Spinal cord (tissue), 9 donors: ENCODE measurements at regions not wholly inside any gene's neighbourhood (a gene's known extent, or its start where the extent isn't known, plus 50 kb on each side); places are given as distances from the start of the nearest gene placed in this dataset.
A peak's percentile ranks its signal among the peaks of the same experiment; 100 is the strongest.

ENCODE experiments used
- DNase-seq, 6 donors: peaks; one replicate each; pipeline versions ENCODE4 v3.0.0 to v3.0.0-alpha.2; 2013 to 2015; ENCODE audit warnings: low spot score in 6 of 6, low read depth in 4 of 6
- H3K27ac ChIP-seq: one replicate; pipeline ENCODE4 v1.5.1; 2013; ENCODE audit warnings: low read depth, low read length, control low read depth
- H3K27me3 ChIP-seq: one replicate; pipeline ENCODE4 v1.6.1; 2013; ENCODE audit warnings: low read length; ENCODE audit not compliant: control insufficient read depth, insufficient read depth
- H3K36me3 ChIP-seq: one replicate; pipeline ENCODE4 v1.6.1; 2013; ENCODE audit warnings: low read length; ENCODE audit not compliant: control insufficient read depth, insufficient read depth
- H3K4me1 ChIP-seq: one replicate; pipeline ENCODE4 v1.6.1; 2013; ENCODE audit warnings: low read length; ENCODE audit not compliant: control insufficient read depth, insufficient read depth
- H3K4me3 ChIP-seq: one replicate; pipeline ENCODE4 v1.5.1; 2013; ENCODE audit warnings: low read depth, low read length, control low read depth
- H3K9me3 ChIP-seq: one replicate; pipeline ENCODE4 v1.6.1; 2013; ENCODE audit warnings: low read length; ENCODE audit not compliant: control insufficient read depth, insufficient read depth
- WGBS: methylation state at CpG from one replicate; pipeline ENCODE4 v1.1.5; 2013; ENCODE audit warnings: missing lambda C conversion rate; ENCODE audit not compliant: insufficient coverage; 5-methylcytosine and 5-hydroxymethylcytosine counted together
- donor health status: healthy.

GRCh38 chr5:33167541-33167940 lies 273.2 kb upstream of the TARS1 start:
- H3K4me1 ChIP-seq = no peaks in the 10 kb centered on the region
- WGBS = 80% methylated on average over 1 of the region's 1 CpG
- H3K27me3 ChIP-seq = no peaks in the 10 kb centered on the region
- H3K36me3 ChIP-seq = no peaks in the 10 kb centered on the region
- H3K4me3 ChIP-seq = no peak overlapping the region
- DNase-seq = no peak
- H3K9me3 ChIP-seq = peaks cover 5% of the 10 kb centered on the region
- H3K27ac ChIP-seq = no peak overlapping the region

DNA sequence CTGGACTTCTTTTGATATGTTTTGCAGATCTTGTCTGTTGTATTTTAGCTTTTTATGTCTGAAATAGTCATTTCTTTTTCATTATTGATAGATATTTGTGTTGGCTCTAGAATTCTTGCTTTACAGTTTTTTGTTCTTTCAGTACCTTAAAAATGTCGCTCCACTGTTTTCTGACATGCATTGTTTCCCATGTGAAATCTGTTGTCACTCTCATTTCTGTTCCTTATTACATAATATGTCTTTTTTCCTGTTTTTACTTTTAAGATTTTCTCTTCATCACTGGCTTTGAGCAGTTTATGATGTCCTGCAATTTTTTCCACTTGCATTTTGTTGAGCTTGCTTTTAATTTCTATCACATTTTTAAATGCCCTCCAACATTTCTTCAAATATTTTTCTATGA lies 270.4 kb upstream of the TARS1 start:
- H3K4me1 ChIP-seq = no peaks in the 10 kb centered on the region
- peaks cover 2% of the 10 kb centered on the region for H3K9me3 ChIP-seq
- no peak overlapping the region for H3K4me3 ChIP-seq
- no peak overlapping the region for H3K27ac ChIP-seq
- no CpG with 5 or more reads among the region's 1 CpG for WGBS
- DNase-seq = no peak
- no peaks in the 10 kb centered on the region for H3K27me3 ChIP-seq
- H3K36me3 ChIP-seq = no peaks in the 10 kb centered on the region

GRCh38 chr5:33174383-33174782 lies 266.4 kb upstream of the TARS1 start:
- WGBS = 93% methylated on average over 2 of the region's 5 CpGs
- Histone ChIP-seq H3K4me1 (no peaks in the 10 kb centered on the region), H3K27ac (no peak overlapping the region), H3K36me3 (no peaks in the 10 kb centered on the region), H3K27me3 (no peaks in the 10 kb centered on the region), H3K4me3 (no peak overlapping the region), H3K9me3 (peaks cover 2% of the 10 kb centered on the region)
- no peak for DNase-seq

- Histone ChIP-seq H3K27ac (no peak overlapping the region), H3K27me3 (no peaks in the 10 kb centered on the region), H3K4me1 (no peaks in the 10 kb centered on the region), H3K9me3 (no peaks in the 10 kb centered on the region), H3K36me3 (no peaks in the 10 kb centered on the region), H3K4me3 (no peak overlapping the region)
- no CpG with 5 or more reads among the region's 2 CpGs for WGBS
- peak in 1 of 6 donors; percentile 67 for DNase-seq
Observed at GRCh38 chr5:33179301-33179700, 261.5 kb upstream of the TARS1 start.

- H3K4me1 ChIP-seq = no peaks in the 10 kb centered on the region
- no peaks in the 10 kb centered on the region for H3K9me3 ChIP-seq
- H3K4me3 ChIP-seq = no peak overlapping the region
- peak in 2 of 6 donors; percentile 50 to 54 for DNase-seq
- no peaks in the 10 kb centered on the region for H3K36me3 ChIP-seq
- no peak overlapping the region for H3K27ac ChIP-seq
- no CpG with 5 or more reads among the region's 4 CpGs for WGBS
- no peaks in the 10 kb centered on the region for H3K27me3 ChIP-seq
Observed at GRCh38 chr5:33180900-33181299, 259.9 kb upstream of the TARS1 start.

GRCh38 chr5:33182986-33183385 lies 257.8 kb upstream of the TARS1 start:
- no peaks in the 10 kb centered on the region for H3K27me3 ChIP-seq
- WGBS = 100% methylated on average over 1 of the region's 4 CpGs
- H3K4me1 ChIP-seq = no peaks in the 10 kb centered on the region
- H3K27ac ChIP-seq = no peak overlapping the region
- no peaks in the 10 kb centered on the region for H3K36me3 ChIP-seq
- no peak overlapping the region for H3K4me3 ChIP-seq
- no peak for DNase-seq
- H3K9me3 ChIP-seq = no peaks in the 10 kb centered on the region

DNA sequence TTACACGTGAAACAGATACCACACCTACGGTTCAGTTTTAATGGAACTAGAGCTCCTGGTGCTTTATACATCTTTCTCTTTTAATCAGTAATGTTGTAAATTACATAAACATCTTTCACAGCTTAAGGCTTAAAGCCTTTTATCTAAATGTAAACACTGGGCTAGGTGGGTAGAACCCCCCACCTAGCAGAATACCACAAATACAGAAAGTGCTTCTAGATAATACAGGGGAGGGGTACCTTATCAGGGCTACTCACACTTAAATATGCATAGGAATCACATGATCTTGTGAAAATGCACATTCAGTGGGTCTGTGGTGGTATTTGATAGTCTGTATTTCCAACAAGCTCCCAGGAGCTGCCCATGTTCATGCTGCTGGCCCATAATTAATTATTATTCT lies 256.4 kb upstream of the TARS1 start:
- no peaks in the 10 kb centered on the region for H3K36me3 ChIP-seq
- no peaks in the 10 kb centered on the region for H3K27me3 ChIP-seq
- H3K9me3 ChIP-seq = peaks cover 6% of the 10 kb centered on the region
- H3K4me1 ChIP-seq = no peaks in the 10 kb centered on the region
- no peak overlapping the region for H3K4me3 ChIP-seq
- no peak overlapping the region for H3K27ac ChIP-seq
- no CpG with 5 or more reads among the region's 2 CpGs for WGBS
- DNase-seq = no peak

DNA sequence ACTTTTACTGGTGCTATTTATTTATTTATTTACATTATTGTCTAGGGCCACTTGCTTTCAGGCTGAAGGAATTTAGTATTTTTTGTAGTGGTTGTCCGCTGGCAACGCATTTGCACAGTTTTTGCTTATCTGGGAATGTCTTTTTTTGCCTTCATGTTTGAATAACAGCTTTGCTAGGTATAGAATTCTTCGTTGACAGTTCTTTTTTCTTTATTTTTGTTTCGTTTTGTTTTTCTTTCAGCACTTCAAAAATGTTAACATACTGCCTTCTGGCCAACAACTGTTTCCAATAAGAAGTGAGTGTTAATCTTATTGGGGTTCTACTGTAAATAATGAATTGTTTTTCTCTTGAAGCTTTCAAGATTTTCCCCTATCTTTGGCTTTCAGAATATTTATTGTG lies 252.7 kb upstream of the TARS1 start:
- no peaks in the 10 kb centered on the region for H3K36me3 ChIP-seq
- H3K4me1 ChIP-seq = no peaks in the 10 kb centered on the region
- no peak for DNase-seq
- 100% methylated on average over 2 of the region's 4 CpGs for WGBS
- no peaks in the 10 kb centered on the region for H3K27me3 ChIP-seq
- H3K27ac ChIP-seq = no peak overlapping the region
- peaks cover 7% of the 10 kb centered on the region for H3K9me3 ChIP-seq
- H3K4me3 ChIP-seq = no peak overlapping the region

DNA sequence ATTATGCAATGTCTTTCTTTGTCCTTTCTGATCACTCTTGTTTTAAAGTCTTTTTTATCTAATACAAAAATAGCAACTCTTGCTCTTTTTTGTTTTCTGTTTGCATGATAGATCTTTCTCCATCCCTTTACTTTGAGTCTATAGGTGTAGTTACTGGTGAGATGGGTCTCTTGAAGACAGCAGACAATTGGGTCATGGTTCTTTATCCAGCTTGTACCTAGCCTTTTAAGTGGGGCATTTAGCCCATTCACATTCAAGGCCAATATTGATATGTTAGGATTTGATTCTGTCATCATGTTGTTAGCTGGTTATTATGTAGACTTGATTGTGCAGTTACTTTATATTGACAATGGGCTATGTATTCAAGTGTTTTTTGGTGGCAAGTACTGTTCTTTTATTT lies 245.9 kb upstream of the TARS1 start:
- Histone ChIP-seq H3K9me3 (peaks cover 1% of the 10 kb centered on the region), H3K4me3 (no peak overlapping the region), H3K4me1 (no peaks in the 10 kb centered on the region), H3K27ac (no peak overlapping the region), H3K27me3 (no peaks in the 10 kb centered on the region), H3K36me3 (no peaks in the 10 kb centered on the region)
- no peak for DNase-seq

GRCh38 chr5:33195431-33196165 lies 245.2 kb upstream of the TARS1 start:
- no peaks in the 10 kb centered on the region for H3K36me3 ChIP-seq
- no peaks in the 10 kb centered on the region for H3K4me1 ChIP-seq
- no peak for DNase-seq
- no peak overlapping the region for H3K27ac ChIP-seq
- no CpG with 5 or more reads among the region's 3 CpGs for WGBS
- H3K9me3 ChIP-seq = peaks cover 1% of the 10 kb centered on the region
- no peak overlapping the region for H3K4me3 ChIP-seq
- H3K27me3 ChIP-seq = no peaks in the 10 kb centered on the region
